ENCODE measurements at regions not wholly inside any gene's neighbourhood (a gene's known extent, or its start where the extent isn't known, plus 50 kb on each side); places are given as distances from the start of the nearest gene placed in this dataset.

DNA sequence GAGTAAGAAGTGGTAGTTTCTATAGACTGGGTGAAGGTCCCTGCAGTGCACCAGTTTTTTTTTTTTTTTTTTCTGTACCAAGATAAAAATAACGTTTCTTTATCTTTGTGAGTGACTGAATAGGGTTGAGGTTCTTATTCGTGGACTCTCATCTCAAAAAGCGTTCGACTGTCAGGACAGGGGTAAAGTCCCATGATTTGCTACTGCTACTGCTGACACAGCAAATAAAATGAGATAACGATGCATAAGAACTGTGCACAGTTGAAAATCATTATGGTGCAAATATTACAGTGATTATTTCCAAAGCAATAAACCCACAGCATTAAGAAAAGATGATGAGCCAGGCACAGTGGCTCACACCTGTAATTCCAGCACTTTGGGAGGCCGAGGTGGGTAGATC lies 482.0 kb upstream of the CHST9 start:
- Histone ChIP-seq H3K9me3 (no peaks in the 10 kb centered on the region), H3K4me3 (no peak overlapping the region), H3K4me1 (no peaks in the 10 kb centered on the region), H3K27me3 (ENCODE audit: insufficient read depth in 3 of 3, low read length in 2 of 3) (no peaks in the 10 kb centered on the region), H3K27ac (no peak overlapping the region), H3K36me3 (ENCODE audit: insufficient read depth in 1 of 2, low read depth in 1 of 2) (no peaks in the 10 kb centered on the region)
- WGBS, 3 donors: 70 to 82% (median 82%) methylated on average over 6 of the region's 6 CpGs
- TF ChIP-seq CTCF (IDR thresholded peaks at IDR 0.05): no peak
- DNase-seq: no peak
- intact Hi-C loops (cut with DNase I): no loop called here
- ATAC-seq: no peak

- DNase-seq (no peak), ATAC-seq (no peak)
- Histone ChIP-seq H3K27ac (no peak overlapping the region), H3K9me3 (no peaks in the 10 kb centered on the region), H3K36me3 (ENCODE audit: insufficient read depth in 1 of 2, low read depth in 1 of 2) (no peaks in the 10 kb centered on the region), H3K27me3 (ENCODE audit: insufficient read depth in 3 of 3, low read length in 2 of 3) (no peaks in the 10 kb centered on the region), H3K4me3 (no peak overlapping the region), H3K4me1 (no peaks in the 10 kb centered on the region)
- intact Hi-C loops (cut with DNase I): no loop called here
- no peak for TF ChIP-seq CTCF (IDR thresholded peaks at IDR 0.05)
- WGBS, 3 donors: 56 to 62% (median 58%) methylated on average over 3 of the region's 3 CpGs
These were observed 480.9 kb upstream of the CHST9 start for GRCh38 chr18:27666016-27666415.

DNA sequence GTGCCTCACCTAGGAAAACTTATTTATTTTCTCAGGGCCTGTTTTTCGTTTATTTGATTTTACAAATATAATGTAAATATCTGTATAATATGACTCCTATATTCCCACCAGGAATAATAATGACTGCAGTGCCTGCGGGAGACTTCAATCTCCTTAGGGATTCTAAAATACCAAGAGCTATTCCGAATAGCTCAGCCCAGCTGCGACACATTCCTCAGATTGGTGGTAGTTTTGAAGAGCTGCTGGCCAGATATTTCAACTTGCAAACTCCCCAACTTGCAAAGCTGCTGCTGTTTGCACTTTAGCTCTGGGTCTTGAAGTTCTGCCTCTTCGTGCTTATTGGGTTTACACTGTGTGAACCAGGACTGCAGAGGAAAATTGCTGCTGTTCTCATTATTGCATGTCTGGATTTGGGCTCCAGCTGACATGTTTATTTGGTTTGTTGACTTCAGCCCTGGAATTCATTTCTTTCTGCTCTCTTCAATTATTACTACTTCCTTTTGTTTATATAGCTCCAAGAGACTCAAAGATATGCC lies 480.2 kb upstream of the CHST9 start:
- no peak for ATAC-seq
- intact Hi-C loops (cut with DNase I): no loop called here
- H3K36me3 ChIP-seq (ENCODE audit: insufficient read depth in 1 of 2, low read depth in 1 of 2): no peaks in the 10 kb centered on the region
- H3K27ac ChIP-seq: no peak overlapping the region
- no peaks in the 10 kb centered on the region for H3K27me3 ChIP-seq (ENCODE audit: insufficient read depth in 3 of 3, low read length in 2 of 3)
- no peaks in the 10 kb centered on the region for H3K9me3 ChIP-seq
- DNase-seq: no peak
- TF ChIP-seq CTCF (IDR thresholded peaks at IDR 0.05): no peak
- WGBS, 3 donors: 25 to 38% (median 36%) methylated on average over 5 of the region's 5 CpGs
- H3K4me1 ChIP-seq: no peaks in the 10 kb centered on the region
- no peak overlapping the region for H3K4me3 ChIP-seq

DNA sequence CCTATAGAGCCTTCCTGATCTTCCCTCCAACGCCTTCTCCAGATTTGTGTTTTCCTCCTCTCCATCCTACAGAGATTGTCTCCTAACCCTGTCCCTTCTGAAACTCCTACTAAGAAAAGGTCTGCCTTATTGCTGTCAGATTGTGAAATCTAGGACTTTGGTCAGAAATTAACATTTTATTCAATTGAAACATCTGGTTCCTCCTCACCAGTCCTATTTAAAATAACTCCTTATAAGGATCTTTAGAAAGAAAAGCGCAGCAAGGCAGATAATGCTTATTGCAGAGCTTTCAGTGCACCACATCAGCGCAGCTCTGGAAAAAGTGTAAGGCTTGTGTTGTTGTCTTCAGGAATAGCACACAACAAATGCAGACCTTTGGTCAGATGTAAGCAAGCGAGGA lies 477.8 kb upstream of the CHST9 start:
- DNase-seq: no peak
- H3K4me1 ChIP-seq: no peaks in the 10 kb centered on the region
- no peak for TF ChIP-seq CTCF (IDR thresholded peaks at IDR 0.05)
- H3K36me3 ChIP-seq (ENCODE audit: insufficient read depth in 1 of 2, low read depth in 1 of 2): no peaks in the 10 kb centered on the region
- intact Hi-C loops (cut with DNase I): no loop called here
- H3K4me3 ChIP-seq: no peak overlapping the region
- no peaks in the 10 kb centered on the region for H3K27me3 ChIP-seq (ENCODE audit: insufficient read depth in 3 of 3, low read length in 2 of 3)
- H3K27ac ChIP-seq: no peak overlapping the region
- no peak for ATAC-seq
- H3K9me3 ChIP-seq: no peaks in the 10 kb centered on the region
- 91 to 93% (median 91%) methylated on average over 4 of the region's 4 CpGs for WGBS, 3 donors

GRCh38 chr18:27662537-27662936 lies 477.4 kb upstream of the CHST9 start:
- Histone ChIP-seq H3K9me3 (no peaks in the 10 kb centered on the region), H3K27me3 (ENCODE audit: insufficient read depth in 3 of 3, low read length in 2 of 3) (no peaks in the 10 kb centered on the region), H3K4me1 (no peaks in the 10 kb centered on the region), H3K36me3 (ENCODE audit: insufficient read depth in 1 of 2, low read depth in 1 of 2) (no peaks in the 10 kb centered on the region), H3K4me3 (no peak overlapping the region), H3K27ac (no peak overlapping the region)
- no peak for TF ChIP-seq CTCF (IDR thresholded peaks at IDR 0.05)
- no peak for DNase-seq
- no peak for ATAC-seq
- intact Hi-C loops (cut with DNase I): no loop called here

Measured in psoas muscle (tissue), 7 donors.